PFSK-1 (cell line): ENCODE measurements at regions not wholly inside any gene's neighbourhood (a gene's known extent, or its start where the extent isn't known, plus 50 kb on each side); places are given as distances from the start of the nearest gene placed in this dataset.

ENCODE experiments used
- FOXP2 ChIP-seq: optimal IDR thresholded peaks from 2 replicates; pipeline ENCODE3; 2011; ENCODE audit warnings: borderline replicate concordance, control low read depth, inconsistent platforms; ENCODE audit not compliant: insufficient read depth; ENCODE audit errors: extremely low read length, extremely low read depth
- POLR2AphosphoS5 ChIP-seq: IDR thresholded peaks from 2 replicates; pipeline ENCODE4 v1.6.1; 2012; ENCODE audit warnings: low read depth, mild to moderate bottlenecking, control low read depth, low read length, moderate library complexity
- SIN3A ChIP-seq: IDR thresholded peaks from 2 replicates; pipeline ENCODE4 v1.6.1; 2012; ENCODE audit warnings: mild to moderate bottlenecking, low read length, moderate library complexity, borderline replicate concordance; ENCODE audit not compliant: insufficient read depth
- TAF1 ChIP-seq: IDR thresholded peaks from 2 replicates; pipeline ENCODE4 v1.6.1; 2012; ENCODE audit warnings: low read length, control low read depth, borderline replicate concordance; ENCODE audit not compliant: insufficient read depth
- TF ChIP-seq, protein P1 (sequence below), 2 experiments: IDR thresholded peaks; 2 replicates each; pipeline versions ENCODE4 v1.6.1 to v1.8.0; 2011 to 2012; ENCODE audit warnings: low read depth in 2 of 2, low read length in 2 of 2, control low read depth in 1 of 2, inconsistent platforms in 1 of 2, mild to moderate bottlenecking in 1 of 2, moderate library complexity in 1 of 2; ENCODE audit not compliant: insufficient read depth in 1 of 2

- TF ChIP-seq POLR2AphosphoS5 (no peak), SIN3A (no peak), FOXP2 (no peak), TAF1 (no peak)
- TF ChIP-seq, protein P1, sequence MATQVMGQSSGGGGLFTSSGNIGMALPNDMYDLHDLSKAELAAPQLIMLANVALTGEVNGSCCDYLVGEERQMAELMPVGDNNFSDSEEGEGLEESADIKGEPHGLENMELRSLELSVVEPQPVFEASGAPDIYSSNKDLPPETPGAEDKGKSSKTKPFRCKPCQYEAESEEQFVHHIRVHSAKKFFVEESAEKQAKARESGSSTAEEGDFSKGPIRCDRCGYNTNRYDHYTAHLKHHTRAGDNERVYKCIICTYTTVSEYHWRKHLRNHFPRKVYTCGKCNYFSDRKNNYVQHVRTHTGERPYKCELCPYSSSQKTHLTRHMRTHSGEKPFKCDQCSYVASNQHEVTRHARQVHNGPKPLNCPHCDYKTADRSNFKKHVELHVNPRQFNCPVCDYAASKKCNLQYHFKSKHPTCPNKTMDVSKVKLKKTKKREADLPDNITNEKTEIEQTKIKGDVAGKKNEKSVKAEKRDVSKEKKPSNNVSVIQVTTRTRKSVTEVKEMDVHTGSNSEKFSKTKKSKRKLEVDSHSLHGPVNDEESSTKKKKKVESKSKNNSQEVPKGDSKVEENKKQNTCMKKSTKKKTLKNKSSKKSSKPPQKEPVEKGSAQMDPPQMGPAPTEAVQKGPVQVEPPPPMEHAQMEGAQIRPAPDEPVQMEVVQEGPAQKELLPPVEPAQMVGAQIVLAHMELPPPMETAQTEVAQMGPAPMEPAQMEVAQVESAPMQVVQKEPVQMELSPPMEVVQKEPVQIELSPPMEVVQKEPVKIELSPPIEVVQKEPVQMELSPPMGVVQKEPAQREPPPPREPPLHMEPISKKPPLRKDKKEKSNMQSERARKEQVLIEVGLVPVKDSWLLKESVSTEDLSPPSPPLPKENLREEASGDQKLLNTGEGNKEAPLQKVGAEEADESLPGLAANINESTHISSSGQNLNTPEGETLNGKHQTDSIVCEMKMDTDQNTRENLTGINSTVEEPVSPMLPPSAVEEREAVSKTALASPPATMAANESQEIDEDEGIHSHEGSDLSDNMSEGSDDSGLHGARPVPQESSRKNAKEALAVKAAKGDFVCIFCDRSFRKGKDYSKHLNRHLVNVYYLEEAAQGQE (IDR thresholded peaks at IDR 0.05; ENCODE audit: insufficient read depth in 1 of 2, low read depth in 2 of 2, low read length in 2 of 2): no peak
These were observed 203.2 kb downstream of the CGGBP1 start for GRCh38 chr3:87855616-87856015.

- TF ChIP-seq POLR2AphosphoS5: no peak
- no peak for TF ChIP-seq FOXP2
- TF ChIP-seq, protein P1 (IDR thresholded peaks at IDR 0.05; ENCODE audit: insufficient read depth in 1 of 2, low read depth in 2 of 2, low read length in 2 of 2): no peak
- TF ChIP-seq SIN3A: no peak
These were observed 203.6 kb downstream of the CGGBP1 start for GRCh38 chr3:87855211-87855610.

DNA sequence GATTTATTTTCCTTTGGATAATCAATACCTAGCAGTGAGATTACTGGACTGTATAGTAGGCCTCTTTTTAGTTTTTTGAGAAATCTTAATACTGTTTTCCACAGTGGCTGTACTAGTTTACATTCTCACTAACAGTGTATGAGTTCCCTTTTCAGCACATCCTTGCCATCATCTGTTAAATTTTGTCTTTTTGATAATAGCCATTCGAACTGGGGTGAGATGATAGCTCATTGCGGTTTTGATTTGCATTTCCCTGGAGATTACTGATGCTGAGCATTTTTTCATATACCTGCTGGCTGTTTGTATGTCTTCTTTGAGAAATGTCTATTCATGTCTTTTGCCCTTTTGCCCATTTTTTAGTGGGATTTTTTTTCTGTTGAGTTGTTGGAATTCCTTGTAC is 210.8 kb downstream of the CGGBP1 start:
- TF ChIP-seq SIN3A (no peak), TAF1 (no peak), FOXP2 (no peak), POLR2AphosphoS5 (no peak)
- TF ChIP-seq, protein P1 (IDR thresholded peaks at IDR 0.05; ENCODE audit: insufficient read depth in 1 of 2, low read depth in 2 of 2, low read length in 2 of 2): no peak

- no peak for TF ChIP-seq SIN3A
- no peak for TF ChIP-seq POLR2AphosphoS5
- TF ChIP-seq, protein P1 (IDR thresholded peaks at IDR 0.05; ENCODE audit: insufficient read depth in 1 of 2, low read depth in 2 of 2, low read length in 2 of 2): no peak
- TF ChIP-seq TAF1: no peak
- no peak for TF ChIP-seq FOXP2
These were observed 221.7 kb downstream of the CGGBP1 start for GRCh38 chr3:87837076-87837475.

GRCh38 chr3:87836026-87836425 is 222.8 kb downstream of the CGGBP1 start:
- TF ChIP-seq, protein P1 (IDR thresholded peaks at IDR 0.05; ENCODE audit: insufficient read depth in 1 of 2, low read depth in 2 of 2, low read length in 2 of 2): no peak
- TF ChIP-seq TAF1: no peak
- TF ChIP-seq POLR2AphosphoS5: no peak
